Stimulated activated CD8-positive, alpha-beta memory T cell treated with anti-CD3 and anti-CD28 coated beads, Interleukin-7, amount 100 ng/mL, for 48 hours (primary cell): ENCODE measurements at regions not wholly inside any gene's neighbourhood (a gene's known extent, or its start where the extent isn't known, plus 50 kb on each side); places are given as distances from the start of the nearest gene placed in this dataset.

Experiments used
- DNase-seq, 2 donors: peaks; one replicate each; pipeline ENCODE4 v3.0.0-alpha.2; 2020; ENCODE audit warnings: low read depth in 1 of 2; ENCODE audit errors: extremely low read depth in 1 of 2

- DNase-seq: no peak
Observed at GRCh38 chr1:239590556-239590955, 204.2 kb downstream of the CHRM3 start.

GRCh38 chr1:239593527-239593926 lies 207.2 kb downstream of the CHRM3 start:
- DNase-seq: no peak

- DNase-seq: no peak
Observed at GRCh38 chr1:239600588-239600987, 214.2 kb downstream of the CHRM3 start.

GRCh38 chr1:239601108-239601507 lies 214.7 kb downstream of the CHRM3 start:
- DNase-seq: no peak

GRCh38 chr1:239603530-239603929 lies 217.2 kb downstream of the CHRM3 start:
- no peak for DNase-seq

GRCh38 chr1:239606850-239607400 lies 220.6 kb downstream of the CHRM3 start:
- DNase-seq: no peak

- DNase-seq: no peak
Observed at GRCh38 chr1:239608469-239608868, 222.1 kb downstream of the CHRM3 start.

GRCh38 chr1:239612379-239612778 lies 226.0 kb downstream of the CHRM3 start:
- no peak for DNase-seq

- no peak for DNase-seq
Observed at GRCh38 chr1:239616673-239617072, 230.3 kb downstream of the CHRM3 start.

- no peak for DNase-seq
Observed at GRCh38 chr1:239617259-239617658, 230.9 kb downstream of the CHRM3 start.

- no peak for DNase-seq
Observed at GRCh38 chr1:239617731-239618130, 231.4 kb downstream of the CHRM3 start.

- no peak for DNase-seq
Observed at GRCh38 chr1:239619190-239619589, 232.8 kb downstream of the CHRM3 start.

- DNase-seq: no peak
Observed at GRCh38 chr1:239630767-239631166, 244.4 kb downstream of the CHRM3 start.

GRCh38 chr1:239633432-239633831 lies 247.1 kb downstream of the CHRM3 start:
- no peak for DNase-seq

GRCh38 chr1:239635276-239635675 lies 248.9 kb downstream of the CHRM3 start:
- no peak for DNase-seq

- no peak for DNase-seq
Observed at GRCh38 chr1:239636347-239636746, 250.0 kb downstream of the CHRM3 start.

- no peak for DNase-seq
Observed at GRCh38 chr1:239644604-239645003, 258.2 kb downstream of the CHRM3 start.

- no peak for DNase-seq
Observed at GRCh38 chr1:239647045-239647444, 260.7 kb downstream of the CHRM3 start.

GRCh38 chr1:239647964-239648632 lies 261.7 kb downstream of the CHRM3 start:
- no peak for DNase-seq

- no peak for DNase-seq
Observed at GRCh38 chr1:239655023-239655422, 268.7 kb downstream of the CHRM3 start.

- DNase-seq: no peak
Observed at GRCh38 chr1:239657291-239657690, 270.9 kb downstream of the CHRM3 start.

GRCh38 chr1:239662950-239663349 lies 276.6 kb downstream of the CHRM3 start:
- DNase-seq: no peak

GRCh38 chr1:239672256-239672655 lies 285.9 kb downstream of the CHRM3 start:
- DNase-seq: no peak
